Esophagus muscularis mucosa (tissue), 4 donors: ENCODE measurements at regions not wholly inside any gene's neighbourhood (a gene's known extent, or its start where the extent isn't known, plus 50 kb on each side); places are given as distances from the start of the nearest gene placed in this dataset.

Experiments
- DNase-seq: peaks from one replicate; pipeline ENCODE4 v3.0.0-alpha.2; 2017; ENCODE audit errors: extremely low spot score
- H3K27ac ChIP-seq, 4 donors: fragments of 200-600 bp; sonication (generic); replicated peaks in 1 of 4; 1 replicate in 3 of 4; 2 replicates in 1 of 4; pipeline ENCODE4 v1.5.1; 2016 to 2019; ENCODE audit warnings: mild to moderate bottlenecking in 1 of 4
- H3K27me3 ChIP-seq, 4 donors: fragments of 200-600 bp; sonication (generic); one replicate each; pipeline versions ENCODE4 v1.5.1 to v1.6.0; 2016 to 2019
- H3K36me3 ChIP-seq, 4 donors: fragments of 200-600 bp; sonication (generic); one replicate each; pipeline ENCODE4 v1.5.1; 2016 to 2019
- H3K4me1 ChIP-seq, 4 donors: fragments of 200-600 bp; sonication (generic); one replicate each; pipeline ENCODE4 v1.5.1; 2016 to 2019
- H3K4me3 ChIP-seq, 4 donors: fragments of 200-600 bp; sonication (generic); 1 replicate in 2 of 4; 2 replicates in 2 of 4; pipeline ENCODE4 v1.5.1; 2016 to 2019; ENCODE audit warnings: mild to moderate bottlenecking in 4 of 4, moderate library complexity in 1 of 4
- H3K9me3 ChIP-seq, 4 donors: fragments of 200-600 bp; sonication (generic); 1 replicate in 3 of 4; 2 replicates in 1 of 4; pipeline ENCODE4 v1.5.1; 2016 to 2019
- EP300 ChIP-seq: sonication (generic); formaldehyde crosslinking; IDR thresholded peaks from one replicate; pipeline ENCODE4 v1.6.1; 2017; ENCODE audit warnings: antibody characterized with exemption
- POLR2A ChIP-seq: fragments of 450-650 bp; IDR thresholded peaks from one replicate; pipeline ENCODE4 v1.6.1; 2017; ENCODE audit warnings: antibody characterized with exemption, moderate library complexity, mild to moderate bottlenecking, low read depth
- POLR2AphosphoS5 ChIP-seq, 2 donors: sonication (generic); formaldehyde crosslinking; IDR thresholded peaks; one replicate each; pipeline ENCODE4 v1.6.1; 2017; ENCODE audit warnings: antibody characterized with exemption in 2 of 2
- WGBS: methylation state at CpG from one replicate; pipeline ENCODE4 v1.1.5; 2018; 5-methylcytosine and 5-hydroxymethylcytosine counted together
- intact Hi-C: fragments of 100-400 bp; cut with DNase I; formaldehyde crosslinking; loops from one replicate; pipeline ENCODE4 v1.15.1; 2023
- TF ChIP-seq, protein P1 (sequence below), 3 experiments: fragments of 200-600 bp in 2 of 3; fragments of 450-650 bp in 1 of 3; sonication (generic) in 2 of 3; IDR thresholded peaks; one replicate each; pipeline ENCODE4 v1.5.1; 2017 to 2019; ENCODE audit warnings: antibody characterized with exemption in 3 of 3, mild to moderate bottlenecking in 2 of 3, moderate library complexity in 1 of 3

DNA sequence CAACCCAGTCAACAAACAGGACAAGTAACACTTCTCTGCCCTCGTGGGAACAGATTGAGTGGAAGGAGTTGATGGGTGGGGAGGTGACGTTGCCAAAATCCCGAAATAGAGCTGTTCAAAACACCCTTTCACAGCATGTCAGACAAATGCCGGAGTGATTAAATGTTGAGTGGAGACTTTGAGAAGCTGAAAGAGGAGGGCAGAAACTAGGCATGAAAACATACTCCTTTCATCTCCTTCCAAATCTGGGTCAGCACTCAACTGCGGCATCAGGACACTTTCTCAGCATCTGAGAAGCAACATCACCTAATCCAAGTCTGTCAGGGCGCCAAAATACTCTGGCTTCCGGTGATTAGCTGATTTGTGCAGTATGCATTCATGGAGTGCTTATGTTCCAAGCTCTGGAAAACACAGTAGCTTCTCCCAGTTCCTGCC is 51.5 kb upstream of the MRI1 start:
- Histone ChIP-seq H3K36me3 (no peaks in the 10 kb centered on the region), H3K27ac (no peak overlapping the region), H3K4me3 (no peak overlapping the region), H3K4me1 (peaks cover 12 to 27% (median 26%) of the 10 kb centered on the region in 4 donors), H3K27me3 (no peaks in the 10 kb centered on the region), H3K9me3 (no peaks in the 10 kb centered on the region)
- TF ChIP-seq POLR2AphosphoS5 (IDR thresholded peaks at IDR 0.05) (no peak), EP300 (no peak), POLR2A (no peak)
- TF ChIP-seq, protein P1, sequence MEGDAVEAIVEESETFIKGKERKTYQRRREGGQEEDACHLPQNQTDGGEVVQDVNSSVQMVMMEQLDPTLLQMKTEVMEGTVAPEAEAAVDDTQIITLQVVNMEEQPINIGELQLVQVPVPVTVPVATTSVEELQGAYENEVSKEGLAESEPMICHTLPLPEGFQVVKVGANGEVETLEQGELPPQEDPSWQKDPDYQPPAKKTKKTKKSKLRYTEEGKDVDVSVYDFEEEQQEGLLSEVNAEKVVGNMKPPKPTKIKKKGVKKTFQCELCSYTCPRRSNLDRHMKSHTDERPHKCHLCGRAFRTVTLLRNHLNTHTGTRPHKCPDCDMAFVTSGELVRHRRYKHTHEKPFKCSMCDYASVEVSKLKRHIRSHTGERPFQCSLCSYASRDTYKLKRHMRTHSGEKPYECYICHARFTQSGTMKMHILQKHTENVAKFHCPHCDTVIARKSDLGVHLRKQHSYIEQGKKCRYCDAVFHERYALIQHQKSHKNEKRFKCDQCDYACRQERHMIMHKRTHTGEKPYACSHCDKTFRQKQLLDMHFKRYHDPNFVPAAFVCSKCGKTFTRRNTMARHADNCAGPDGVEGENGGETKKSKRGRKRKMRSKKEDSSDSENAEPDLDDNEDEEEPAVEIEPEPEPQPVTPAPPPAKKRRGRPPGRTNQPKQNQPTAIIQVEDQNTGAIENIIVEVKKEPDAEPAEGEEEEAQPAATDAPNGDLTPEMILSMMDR (IDR thresholded peaks at IDR 0.05): no peak
- no peak for DNase-seq
- intact Hi-C loops: no loop called here
- 27% methylated on average over 7 of the region's 7 CpGs for WGBS

DNA sequence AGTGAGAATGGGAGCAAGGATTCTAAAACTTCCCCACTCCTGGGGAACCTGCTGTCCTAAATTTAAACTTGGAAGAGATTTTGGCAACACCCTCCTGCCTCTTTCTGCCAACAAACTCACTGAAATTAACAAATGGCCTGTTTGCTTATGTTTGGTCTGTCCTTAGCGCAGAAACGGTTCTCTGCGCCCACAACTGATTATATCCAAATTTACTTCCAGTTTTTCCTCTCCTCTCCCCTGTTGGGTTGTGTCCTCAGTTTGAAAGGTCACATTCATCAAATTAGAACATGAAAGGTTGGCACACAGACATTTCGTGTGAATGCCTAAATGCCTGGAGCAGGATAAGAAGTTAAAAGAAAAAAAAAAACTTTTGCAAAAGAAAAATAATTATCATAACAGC is 56.4 kb upstream of the MRI1 start:
- Histone ChIP-seq H3K27me3 (no peaks in the 10 kb centered on the region), H3K27ac (peak overlapping the region in 2 of 4 donors; percentile 2 to 26), H3K36me3 (no peaks in the 10 kb centered on the region), H3K4me3 (no peak overlapping the region), H3K9me3 (peaks cover 0 to 19% (median 5%) of the 10 kb centered on the region in 4 donors), H3K4me1 (peaks cover 12 to 26% (median 25%) of the 10 kb centered on the region in 4 donors)
- TF ChIP-seq POLR2AphosphoS5 (IDR thresholded peaks at IDR 0.05) (no peak), EP300 (no peak), POLR2A (no peak)
- TF ChIP-seq, protein P1 (IDR thresholded peaks at IDR 0.05): no peak
- intact Hi-C loops: no loop called here
- WGBS: 6% methylated on average over 4 of the region's 4 CpGs
- DNase-seq: no peak

DNA sequence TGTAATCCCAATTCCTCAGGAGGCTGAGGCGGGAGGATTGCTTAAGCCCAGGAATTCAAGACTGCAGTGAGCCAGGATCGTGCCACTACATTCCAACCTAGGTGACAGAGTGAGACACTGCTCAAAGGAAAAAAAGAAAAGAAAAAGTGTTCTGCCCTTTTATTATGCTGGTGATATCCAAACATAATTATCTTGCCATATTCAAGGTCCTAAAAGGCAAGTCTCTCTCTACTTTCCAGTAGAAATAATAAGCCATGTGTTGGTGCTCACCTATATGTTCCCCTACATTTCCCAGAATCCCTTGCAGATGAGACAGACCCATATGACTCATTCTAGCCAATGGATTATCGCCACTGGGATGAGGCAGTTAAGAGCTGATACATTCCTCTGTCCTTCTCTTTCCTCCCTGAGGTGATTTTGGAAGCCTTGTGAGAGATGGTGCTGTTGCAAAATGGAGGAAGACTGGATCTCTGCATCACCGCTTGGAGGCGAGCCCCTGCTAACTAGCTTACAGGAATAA is 58.3 kb upstream of the MRI1 start:
- Histone ChIP-seq H3K4me3 (no peak overlapping the region), H3K4me1 (peaks cover 9 to 17% (median 15%) of the 10 kb centered on the region in 4 donors), H3K9me3 (peaks cover 0 to 27% (median 12%) of the 10 kb centered on the region in 4 donors), H3K36me3 (no peaks in the 10 kb centered on the region), H3K27me3 (peaks cover 0 to 18% (median 3%) of the 10 kb centered on the region in 4 donors), H3K27ac (no peak overlapping the region)
- intact Hi-C loops: no loop called here
- DNase-seq: no peak
- no peak for TF ChIP-seq POLR2A
- TF ChIP-seq, protein P1 (IDR thresholded peaks at IDR 0.05): no peak
- no peak for TF ChIP-seq EP300
- no peak for TF ChIP-seq POLR2AphosphoS5 (IDR thresholded peaks at IDR 0.05)
- 85% methylated on average over 5 of the region's 5 CpGs for WGBS

DNA sequence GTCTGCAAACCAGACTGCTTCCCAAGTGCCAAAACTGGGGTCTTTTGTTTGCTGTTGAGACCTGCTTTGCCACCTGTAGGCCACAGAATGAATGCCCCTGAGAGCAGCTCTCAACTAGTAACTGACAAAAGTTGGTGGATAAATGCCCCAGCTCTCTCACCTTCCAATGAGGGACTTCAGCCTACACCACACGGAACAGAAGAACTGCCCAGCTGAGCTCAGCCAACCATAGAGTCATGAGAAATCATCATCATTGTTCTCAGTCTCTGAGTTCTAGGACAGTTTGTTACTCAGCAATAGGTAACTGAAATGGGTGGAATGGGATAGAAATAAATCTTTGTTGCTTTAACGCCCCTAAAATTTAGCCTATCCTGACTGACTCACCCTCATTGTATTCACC is 59.1 kb upstream of the MRI1 start:
- Histone ChIP-seq H3K4me1 (peaks cover 9 to 17% (median 15%) of the 10 kb centered on the region in 4 donors), H3K27me3 (peaks cover 0 to 24% (median 3%) of the 10 kb centered on the region in 4 donors), H3K36me3 (no peaks in the 10 kb centered on the region), H3K9me3 (peaks cover 0 to 27% (median 12%) of the 10 kb centered on the region in 4 donors), H3K27ac (no peak overlapping the region), H3K4me3 (no peak overlapping the region)
- WGBS: 97% methylated on average over 2 of the region's 2 CpGs
- TF ChIP-seq POLR2AphosphoS5 (IDR thresholded peaks at IDR 0.05): no peak
- TF ChIP-seq, protein P1 (IDR thresholded peaks at IDR 0.05): no peak
- no peak for TF ChIP-seq POLR2A
- TF ChIP-seq EP300: no peak
- intact Hi-C loops: no loop called here
- DNase-seq: no peak

DNA sequence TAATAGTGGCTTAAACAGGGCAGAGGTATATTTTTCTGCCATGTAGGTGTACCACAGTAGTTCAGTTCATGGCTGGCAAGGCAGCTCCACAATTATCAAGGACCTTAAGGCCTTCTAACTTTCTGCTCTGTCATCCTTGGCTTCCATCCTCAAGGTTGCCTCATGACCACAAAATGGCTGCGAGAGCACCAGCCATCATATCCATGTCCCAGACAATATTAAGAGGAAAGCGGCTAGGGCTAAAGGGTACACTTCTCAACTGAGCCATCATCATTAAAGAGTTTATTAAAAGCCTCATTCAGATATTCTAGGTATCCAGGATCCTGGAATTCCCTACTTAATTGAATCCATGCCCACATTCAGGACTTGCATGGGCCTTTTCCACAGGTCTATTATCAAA is 62.7 kb upstream of the MRI1 start:
- no peak overlapping the region for H3K4me3 ChIP-seq
- no peaks in the 10 kb centered on the region for H3K36me3 ChIP-seq
- intact Hi-C loops: no loop called here
- DNase-seq: no peak
- H3K27me3 ChIP-seq: peaks cover 0 to 41% (median 3%) of the 10 kb centered on the region in 4 donors
- TF ChIP-seq, protein P1 (IDR thresholded peaks at IDR 0.05): no peak
- TF ChIP-seq POLR2AphosphoS5 (IDR thresholded peaks at IDR 0.05): no peak
- no peak for TF ChIP-seq EP300
- TF ChIP-seq POLR2A: no peak
- H3K27ac ChIP-seq: no peak overlapping the region
- H3K4me1 ChIP-seq: no peaks in the 10 kb centered on the region
- 100% methylated on average over 2 of the region's 2 CpGs for WGBS
- H3K9me3 ChIP-seq: peaks cover 0 to 27% (median 11%) of the 10 kb centered on the region in 4 donors
